ENCODE measurements at regions not wholly inside any gene's neighbourhood (a gene's known extent, or its start where the extent isn't known, plus 50 kb on each side); places are given as distances from the start of the nearest gene placed in this dataset.

DNA sequence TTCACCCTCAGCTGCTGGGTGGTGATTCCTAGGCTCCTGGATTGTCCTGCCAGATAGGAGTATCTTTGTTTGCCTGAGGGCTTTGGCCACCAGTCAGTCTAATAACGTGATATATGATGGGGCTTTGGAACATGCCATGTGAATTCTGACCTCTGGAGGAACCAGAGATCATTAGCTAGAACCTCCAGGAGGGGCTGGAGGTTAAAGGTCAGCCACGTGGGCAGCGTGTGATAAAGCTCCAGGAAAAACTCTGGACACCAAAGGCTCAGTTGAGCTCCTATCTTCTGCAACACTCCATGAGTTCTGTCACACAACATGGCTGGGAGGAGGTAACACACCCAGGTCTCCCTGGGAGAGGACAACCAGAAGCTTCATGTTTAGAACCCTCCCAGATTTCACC is 251.1 kb downstream of the DAD1 start:
- DNase-seq (ENCODE audit: low read depth in 2 of 2) = no peak

DNA sequence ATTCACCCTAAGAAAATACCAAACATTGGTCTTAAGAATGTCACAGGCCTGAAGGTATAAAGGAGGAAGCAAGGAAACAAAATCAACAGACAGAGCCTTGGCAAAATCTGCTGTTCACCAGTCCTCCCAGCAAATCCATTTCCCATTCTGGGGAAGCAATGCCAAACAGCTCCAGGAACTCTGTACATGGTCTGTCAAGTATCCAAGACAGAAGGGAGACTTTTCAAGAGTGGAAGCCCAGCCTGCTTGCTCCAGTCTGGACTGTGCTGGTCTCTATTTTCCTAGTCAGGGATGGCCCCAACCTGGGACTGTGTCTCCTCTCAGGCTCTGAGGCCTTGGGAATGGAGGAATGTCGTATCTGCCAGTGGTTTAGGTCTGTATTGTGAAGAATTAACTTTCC is 251.5 kb downstream of the DAD1 start:
- DNase-seq (ENCODE audit: low read depth in 2 of 2) = no peak

DNA sequence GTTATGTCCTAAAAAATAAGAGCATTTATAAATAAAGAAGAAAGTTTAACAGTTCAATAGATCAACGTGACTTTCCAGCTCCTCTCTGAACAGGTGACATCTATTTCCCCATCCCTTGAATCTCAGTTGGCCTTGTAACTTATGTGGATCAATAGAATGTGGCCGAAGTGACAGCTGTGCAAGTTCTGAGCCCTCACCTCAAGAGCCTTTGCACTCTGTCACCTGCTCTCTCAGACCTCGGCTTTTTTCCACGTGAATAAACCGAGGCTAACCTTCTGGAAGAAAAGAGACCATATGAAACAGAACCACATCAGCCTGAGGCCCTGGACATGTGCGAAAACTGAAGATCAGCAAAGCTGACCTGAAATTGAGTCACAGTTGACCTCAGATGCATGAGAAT is 253.0 kb downstream of the DAD1 start:
- DNase-seq (ENCODE audit: low read depth in 2 of 2) = no peak

DNA sequence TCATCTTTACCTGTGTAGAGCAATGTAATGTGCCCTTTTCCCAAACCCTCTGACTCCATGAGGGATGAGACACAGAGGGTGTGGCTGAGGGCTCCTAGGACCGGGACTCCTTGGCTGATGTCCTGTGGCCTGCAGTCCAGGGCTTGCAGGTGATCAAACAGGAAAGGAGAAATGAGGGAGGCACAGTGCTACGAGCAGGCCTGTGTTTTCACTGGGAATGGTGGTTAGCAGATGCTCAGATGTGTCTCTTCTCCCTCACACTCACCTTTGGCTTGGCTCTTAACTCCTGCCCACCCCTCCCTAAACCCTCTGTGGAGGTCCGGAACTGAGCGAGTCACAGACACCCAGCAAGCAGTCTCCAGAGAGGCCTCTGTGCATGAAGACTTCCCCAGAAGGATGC is 254.4 kb downstream of the DAD1 start:
- DNase-seq (ENCODE audit: low read depth in 2 of 2) = no peak

DNA sequence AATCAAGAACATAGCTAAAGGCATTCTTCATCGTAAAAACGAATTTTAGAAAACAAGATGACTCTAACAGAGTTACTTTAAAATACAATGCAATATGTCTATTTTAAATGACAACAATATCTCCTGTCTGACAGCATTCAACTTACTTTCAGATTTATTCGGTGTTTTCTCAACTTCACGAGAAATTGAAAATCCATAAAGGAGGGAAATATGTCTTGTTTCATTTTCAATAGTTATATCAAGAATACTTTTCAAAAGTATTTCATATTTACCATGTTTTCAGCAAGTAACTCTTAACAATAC is 254.8 kb downstream of the DAD1 start:
- no peak for DNase-seq (ENCODE audit: low read depth in 2 of 2)

DNA sequence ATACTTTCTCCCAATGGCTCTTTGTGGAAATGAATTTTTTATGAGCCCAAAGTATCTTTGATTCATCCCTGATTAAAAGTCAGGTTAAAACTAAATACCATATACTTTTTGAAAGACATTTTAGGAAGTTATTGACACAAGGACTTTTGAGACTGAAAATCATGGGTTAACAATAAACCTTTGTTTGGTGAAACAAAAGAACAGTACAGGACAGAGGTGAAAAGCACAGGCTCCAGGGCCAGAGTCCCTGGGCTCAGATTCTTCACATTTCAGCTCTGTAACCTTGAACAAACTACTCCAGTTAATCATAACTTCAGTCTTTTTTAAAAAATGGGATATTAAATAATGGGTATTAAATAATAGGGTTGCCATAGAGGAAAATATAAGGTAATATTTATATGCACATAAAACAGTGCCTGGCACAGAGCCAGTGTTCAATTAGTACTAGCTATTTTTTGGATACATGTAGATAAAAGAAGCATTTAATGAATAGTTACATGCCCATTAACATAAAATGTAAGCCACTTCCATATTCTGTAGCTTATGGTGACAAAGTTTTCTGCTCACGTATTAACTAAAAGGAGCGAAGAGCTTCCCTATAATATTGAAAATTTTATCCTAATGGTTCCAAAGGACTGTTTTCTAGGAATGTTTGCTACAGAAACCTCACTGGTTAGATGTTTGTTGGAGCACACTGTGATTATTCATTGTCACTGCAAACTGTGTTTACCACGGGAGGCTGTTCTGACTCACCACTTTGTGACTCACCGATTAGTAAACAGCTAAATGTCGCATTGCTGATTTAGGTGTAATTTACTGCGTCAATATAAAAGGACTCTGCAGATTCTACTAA is 255.4 kb downstream of the DAD1 start:
- DNase-seq (ENCODE audit: low read depth in 2 of 2) = no peak

DNA sequence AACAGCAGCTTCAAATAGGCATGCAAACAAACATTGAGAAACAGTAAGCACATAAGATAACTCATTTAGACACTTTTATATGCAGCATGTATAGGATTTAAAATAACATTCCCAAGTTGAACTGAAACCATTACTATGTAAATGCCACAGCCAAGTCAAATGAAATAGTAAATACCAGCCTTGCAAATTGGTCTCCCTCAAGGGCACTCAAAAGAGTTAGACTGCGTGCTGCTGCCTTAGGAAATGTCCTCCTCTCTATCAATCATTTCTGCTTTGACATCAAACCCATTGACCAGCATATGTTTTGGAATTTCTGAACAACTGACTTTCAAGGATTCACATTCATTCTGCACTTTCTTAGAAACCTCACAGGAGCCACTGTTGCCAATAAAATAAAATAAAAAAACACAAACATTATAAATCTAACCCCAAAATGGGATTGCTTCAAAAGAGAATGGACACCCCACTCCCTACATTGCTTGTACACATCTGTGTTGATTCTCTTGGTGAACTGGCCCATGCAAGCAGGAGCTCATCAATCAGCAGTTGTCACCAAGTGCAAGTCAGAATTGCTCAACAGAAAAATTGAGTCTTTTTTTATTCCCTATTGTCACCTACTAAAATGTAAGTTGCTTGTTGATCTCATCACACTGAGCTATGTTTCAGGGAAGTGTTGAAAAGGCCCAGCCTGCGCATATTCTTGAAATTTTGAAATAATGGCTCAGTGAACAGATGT is 256.2 kb downstream of the DAD1 start:
- no peak for DNase-seq (ENCODE audit: low read depth in 2 of 2)

DNA sequence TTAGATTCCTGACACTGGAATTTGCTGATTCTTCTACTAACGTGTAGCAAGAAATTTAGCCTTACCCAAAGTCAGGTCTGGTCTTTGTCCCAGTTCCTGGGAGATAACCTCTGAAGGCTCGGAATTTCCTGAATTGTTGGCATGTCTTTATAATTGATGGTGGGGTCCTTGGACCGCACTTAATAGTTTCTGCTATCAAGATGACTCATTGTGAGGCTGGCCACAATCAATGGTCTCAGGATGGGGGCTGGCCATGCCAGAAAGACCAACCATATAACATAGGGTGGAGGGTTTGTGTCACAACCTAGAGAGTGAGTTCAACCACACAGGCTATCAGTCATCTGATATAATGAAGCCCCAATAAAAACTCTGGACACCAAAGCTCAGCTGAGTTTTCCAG is 259.7 kb downstream of the DAD1 start:
- DNase-seq (ENCODE audit: low read depth in 2 of 2) = no peak

DNA sequence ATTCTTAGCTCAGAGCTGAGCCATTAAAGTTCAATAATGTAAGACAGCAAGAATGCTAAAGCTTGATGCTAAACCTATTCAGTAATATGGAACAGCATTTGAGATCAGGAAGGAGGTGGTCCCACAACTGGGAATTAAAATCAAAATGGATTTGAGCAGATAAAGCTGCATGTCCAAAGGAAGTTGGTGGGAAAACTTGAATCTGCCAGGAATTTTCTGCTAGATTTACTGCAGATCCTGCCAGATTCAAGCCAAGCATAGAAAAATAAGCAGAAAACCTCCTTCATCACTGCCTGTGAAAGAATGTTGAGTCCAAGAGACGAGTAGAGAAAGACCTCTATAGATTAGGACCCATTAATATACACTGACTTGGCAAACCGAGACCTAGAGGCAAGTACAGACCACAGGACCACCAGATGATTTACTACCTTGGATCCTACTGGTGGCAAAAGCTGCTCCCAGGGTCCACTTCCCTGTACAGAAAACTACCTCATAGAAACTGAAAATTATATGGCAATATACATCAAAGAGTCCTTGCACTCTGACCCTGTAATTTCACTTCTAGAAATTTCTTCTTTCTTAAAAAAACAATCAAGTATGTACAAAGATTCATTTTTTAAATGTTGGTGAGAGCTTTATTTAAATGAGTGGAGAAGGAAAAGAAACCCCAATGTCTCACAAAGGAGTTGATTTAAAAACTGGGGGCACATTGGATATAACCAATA is 263.2 kb downstream of the DAD1 start:
- DNase-seq (ENCODE audit: low read depth in 2 of 2) = no peak

DNA sequence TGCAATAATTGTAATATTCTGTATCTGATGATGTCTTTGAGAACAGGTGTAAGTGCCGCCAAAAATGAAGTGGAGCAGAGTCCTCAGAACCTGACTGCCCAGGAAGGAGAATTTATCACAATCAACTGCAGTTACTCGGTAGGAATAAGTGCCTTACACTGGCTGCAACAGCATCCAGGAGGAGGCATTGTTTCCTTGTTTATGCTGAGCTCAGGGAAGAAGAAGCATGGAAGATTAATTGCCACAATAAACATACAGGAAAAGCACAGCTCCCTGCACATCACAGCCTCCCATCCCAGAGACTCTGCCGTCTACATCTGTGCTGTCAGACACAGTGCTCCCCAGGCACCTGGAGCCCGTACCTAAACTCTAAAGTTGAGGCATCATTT is 268.7 kb downstream of the DAD1 start:
- no peak for DNase-seq (ENCODE audit: low read depth in 2 of 2)

DNA sequence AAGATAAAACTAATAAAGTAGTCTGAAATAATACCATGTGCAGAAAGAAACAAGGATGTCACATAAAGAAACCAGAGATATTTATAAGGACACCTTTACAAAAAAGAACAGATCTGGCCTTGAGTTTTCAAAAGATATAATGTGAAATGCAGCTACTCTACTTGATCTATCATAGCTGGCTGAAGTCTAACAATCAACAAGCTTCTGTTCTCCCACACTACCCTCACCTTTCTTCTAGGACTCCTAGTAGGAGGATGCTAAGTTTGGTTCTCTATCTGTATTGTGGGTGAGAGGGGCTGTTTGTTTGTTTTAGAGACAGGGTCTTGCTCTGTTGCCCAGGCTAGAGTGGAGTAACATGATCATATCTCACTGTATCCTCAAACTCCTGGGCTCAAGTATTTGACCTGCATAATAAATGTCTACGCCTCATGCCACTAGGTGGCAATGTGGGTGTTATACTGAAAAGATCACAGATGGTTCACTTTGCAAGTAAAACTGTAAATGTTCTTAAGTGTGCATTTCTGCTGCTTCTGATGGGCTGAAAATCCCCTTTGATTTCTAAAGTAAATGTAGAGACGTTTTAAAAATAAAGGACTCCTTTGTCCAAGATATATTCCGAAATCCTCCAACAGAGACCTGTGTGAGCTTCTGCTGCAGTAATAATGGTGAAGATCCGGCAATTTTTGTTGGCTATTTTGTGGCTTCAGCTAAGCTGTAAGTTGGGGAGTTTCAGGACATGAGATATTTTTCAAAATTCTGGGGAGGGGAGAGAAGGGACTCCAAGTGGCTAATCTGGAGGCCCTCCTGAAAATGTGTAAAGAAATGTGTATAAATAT is 269.3 kb downstream of the DAD1 start:
- DNase-seq (ENCODE audit: low read depth in 2 of 2) = no peak

DNA sequence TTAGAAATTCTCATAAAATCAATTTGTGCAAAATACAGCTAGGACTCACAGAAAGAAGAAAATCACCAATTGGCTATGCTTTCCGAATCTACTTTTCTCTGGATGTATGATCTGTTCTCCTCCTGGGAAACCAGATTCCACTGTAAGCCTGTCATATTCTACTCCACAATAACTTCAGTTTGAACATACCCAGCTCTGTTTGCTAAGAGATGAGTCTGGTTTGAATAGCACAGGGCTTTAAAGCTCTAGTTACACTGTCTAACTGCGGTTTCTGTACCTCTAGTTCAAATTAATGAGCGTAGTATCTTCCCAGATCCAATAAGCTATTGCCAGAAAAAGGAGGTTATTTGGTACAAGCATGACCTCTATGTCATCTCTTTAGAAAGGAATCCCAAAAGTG is 270.1 kb downstream of the DAD1 start:
- no peak for DNase-seq (ENCODE audit: low read depth in 2 of 2)

DNA sequence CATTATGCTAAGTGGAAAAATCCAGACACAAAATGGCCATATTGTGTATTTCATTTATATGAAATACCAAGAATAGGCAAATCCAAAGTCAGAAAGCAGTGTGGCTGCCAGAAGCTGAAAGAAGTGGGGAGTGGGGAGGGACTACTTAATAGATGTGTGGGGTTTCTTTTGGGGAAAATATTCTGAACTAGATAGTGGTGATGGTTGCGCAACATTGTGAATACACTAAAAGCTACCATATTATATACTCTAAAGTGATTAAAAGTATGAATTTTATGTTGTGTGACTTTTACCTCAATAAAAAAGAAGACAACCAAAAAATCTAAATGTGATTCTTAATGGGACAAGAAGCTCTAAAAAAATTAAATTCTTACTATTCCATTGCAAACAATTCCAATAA is 272.6 kb downstream of the DAD1 start:
- DNase-seq (ENCODE audit: low read depth in 2 of 2) = no peak

DNA sequence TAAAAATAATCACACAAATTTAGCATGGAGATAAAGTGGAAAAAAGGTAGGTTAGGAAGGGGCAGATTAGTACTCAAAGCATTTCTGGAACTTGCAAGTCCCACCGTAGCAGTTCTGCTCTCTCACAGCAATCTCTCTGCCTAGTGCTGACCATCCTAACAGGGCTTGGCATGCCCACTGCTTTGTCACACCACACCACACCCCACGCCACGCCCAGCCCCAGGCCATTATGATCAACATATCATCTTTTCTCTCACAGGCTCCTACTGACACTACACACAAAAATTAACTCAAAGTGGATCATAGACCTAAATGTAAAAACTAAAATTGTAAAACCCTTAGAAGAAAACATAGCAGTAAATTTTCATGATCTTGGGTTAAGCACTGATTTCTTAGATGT is 273.7 kb downstream of the DAD1 start:
- no peak for DNase-seq (ENCODE audit: low read depth in 2 of 2)

DNA sequence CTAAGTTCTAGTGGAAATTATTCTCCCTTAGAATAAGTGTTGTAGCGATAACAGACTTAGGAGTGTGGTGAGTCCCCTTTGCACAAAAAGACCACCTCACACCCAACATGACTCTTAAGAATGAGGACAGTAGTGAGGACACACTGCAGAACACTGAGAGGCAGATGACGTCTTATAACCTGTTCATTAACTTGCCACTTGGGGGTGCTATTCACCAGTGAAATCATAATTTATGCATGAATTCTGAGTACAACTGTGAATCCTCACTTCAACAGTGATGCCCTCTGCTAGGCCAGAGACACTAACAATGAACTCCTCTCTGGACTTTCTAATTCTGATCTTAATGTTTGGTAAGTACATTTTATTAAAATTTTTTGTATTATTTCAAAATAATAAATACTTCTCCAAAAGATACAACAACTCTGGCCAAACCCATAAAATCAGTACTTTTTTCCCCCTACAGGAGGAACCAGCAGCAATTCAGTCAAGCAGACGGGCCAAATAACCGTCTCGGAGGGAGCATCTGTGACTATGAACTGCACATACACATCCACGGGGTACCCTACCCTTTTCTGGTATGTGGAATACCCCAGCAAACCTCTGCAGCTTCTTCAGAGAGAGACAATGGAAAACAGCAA is 274.7 kb downstream of the DAD1 start:
- DNase-seq (ENCODE audit: low read depth in 2 of 2) = no peak

DNA sequence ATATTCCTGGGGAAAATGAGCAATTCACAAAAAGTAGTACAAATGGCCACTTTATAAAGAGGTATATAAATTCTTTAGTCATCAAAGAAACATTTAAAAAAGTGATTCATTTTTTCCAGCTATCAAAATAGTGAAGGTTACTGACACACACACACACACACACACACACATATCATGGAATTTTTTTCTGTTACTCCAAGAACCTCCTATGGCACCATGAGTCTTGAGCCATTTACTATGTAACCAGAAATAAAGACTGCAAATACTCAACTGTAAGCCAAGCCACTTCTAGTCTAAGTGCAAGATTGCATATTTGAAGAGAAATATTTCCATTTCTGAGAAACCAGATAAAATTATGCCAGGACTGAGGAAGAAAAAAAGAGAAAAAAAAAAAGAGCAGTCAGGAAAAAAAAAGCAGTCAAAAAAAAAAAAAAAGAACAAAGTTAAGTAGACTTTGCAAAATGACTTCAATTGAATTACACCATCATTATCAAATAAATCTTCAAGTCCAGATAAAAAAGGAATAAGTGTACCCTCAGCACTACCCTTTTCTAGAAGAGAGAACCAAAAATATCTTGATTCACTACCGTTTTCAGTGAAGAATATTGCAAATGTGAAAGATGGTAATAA is 275.7 kb downstream of the DAD1 start:
- no peak for DNase-seq (ENCODE audit: low read depth in 2 of 2)

DNA sequence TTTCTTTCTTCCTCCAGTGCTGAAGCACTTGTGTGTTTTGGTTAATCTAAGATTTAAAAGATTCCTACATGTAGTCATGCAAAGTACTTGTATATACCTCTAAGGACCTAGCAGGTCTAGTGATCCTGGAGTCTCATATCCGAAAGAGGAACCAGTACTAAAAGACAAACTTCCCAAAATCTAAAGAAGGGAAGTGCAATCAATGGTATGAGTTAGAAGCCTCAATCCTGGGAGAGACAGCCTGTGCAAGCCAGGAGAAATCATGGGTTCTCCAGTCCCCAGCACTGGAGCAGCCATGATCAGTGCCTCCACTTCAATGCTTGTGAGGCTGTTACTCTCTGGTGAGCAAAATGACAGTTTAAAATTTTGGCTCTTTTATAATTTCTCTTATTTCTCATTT is 277.4 kb downstream of the DAD1 start:
- DNase-seq (ENCODE audit: low read depth in 2 of 2) = no peak

DNA sequence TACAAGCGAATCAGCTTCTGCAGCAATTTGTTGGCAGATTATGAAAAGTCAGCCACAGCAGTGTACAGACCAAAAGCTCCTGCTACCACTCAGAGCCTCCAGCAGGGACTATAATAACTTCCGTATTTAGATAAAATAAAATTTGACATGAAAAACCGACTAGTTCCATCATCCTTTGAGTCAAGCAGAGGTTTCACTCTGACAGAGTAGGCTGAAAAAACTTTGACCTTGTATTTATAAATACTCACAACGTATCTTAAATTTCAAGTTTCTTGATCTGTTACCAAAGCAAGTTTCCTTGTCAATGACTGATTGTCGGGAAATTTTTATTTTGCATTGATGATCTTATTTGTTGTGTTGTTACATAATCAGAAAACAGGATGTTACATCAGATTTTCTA is 283.4 kb downstream of the DAD1 start:
- DNase-seq (ENCODE audit: low read depth in 2 of 2) = no peak

DNA sequence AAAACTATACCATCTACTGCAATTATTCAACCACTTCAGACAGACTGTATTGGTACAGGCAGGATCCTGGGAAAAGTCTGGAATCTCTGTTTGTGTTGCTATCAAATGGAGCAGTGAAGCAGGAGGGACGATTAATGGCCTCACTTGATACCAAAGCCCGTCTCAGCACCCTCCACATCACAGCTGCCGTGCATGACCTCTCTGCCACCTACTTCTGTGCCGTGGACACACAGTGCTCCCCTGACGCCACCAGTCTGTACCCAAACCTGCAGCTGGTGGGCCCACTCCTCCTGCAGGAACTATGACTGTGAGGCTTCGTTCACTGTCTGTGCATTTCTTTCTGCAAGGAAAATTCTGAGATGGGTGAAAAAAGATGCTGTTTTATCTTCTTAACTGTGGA is 284.7 kb downstream of the DAD1 start:
- no peak for DNase-seq (ENCODE audit: low read depth in 2 of 2)

DNA sequence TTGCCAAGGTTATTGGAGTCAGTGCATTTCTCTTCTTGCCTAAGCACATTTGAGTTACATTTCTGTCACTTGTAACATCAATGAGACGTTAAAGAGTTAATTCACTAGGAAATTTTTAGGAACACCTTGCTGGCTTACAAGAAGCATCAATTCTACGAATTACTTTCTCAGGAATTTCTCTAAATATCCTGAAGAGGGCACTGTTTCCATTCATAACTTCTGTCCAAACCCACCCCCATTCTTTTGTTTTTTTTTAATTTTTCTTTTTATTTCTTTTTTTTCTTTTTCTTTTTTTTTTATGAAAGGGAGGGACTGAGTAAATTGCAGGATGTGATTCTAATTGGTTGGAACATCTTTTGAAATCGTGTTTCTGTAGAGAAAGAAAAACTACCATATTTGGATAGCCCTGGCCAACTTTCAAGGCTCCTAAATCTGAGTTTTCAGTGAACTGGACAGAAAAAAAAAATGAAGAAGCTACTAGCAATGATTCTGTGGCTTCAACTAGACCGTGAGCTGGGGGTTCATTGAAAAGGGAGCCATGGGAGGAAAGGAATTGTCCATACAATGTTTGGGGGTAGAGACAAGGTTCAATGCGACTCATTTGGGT is 285.3 kb downstream of the DAD1 start:
- DNase-seq (ENCODE audit: low read depth in 2 of 2) = no peak

DNA sequence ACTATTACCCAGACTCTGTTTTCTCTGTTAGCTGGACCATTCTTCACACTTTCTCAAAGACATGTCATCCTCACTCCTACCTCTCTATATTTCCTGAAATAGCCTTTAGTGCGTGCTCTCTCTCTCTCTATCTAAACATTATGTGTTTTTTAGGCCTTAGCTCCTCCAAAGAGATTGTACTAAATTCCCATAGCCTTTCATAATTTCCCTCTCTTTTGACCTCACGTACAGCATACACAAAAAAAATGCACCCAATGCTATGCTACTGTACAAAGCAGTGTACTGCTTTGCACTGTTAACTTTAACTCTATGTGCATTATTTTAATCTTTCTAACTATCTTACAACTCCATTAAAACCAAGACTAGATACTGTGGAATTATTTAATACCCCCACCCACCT is 288.4 kb downstream of the DAD1 start:
- DNase-seq (ENCODE audit: low read depth in 2 of 2) = no peak
